Stimulated activated CD8-positive, alpha-beta memory T cell treated with anti-CD3 and anti-CD28 coated beads, Interleukin-15, amount 100 ng/mL, for 24 hours (primary cell): ENCODE measurements at regions not wholly inside any gene's neighbourhood (a gene's known extent, or its start where the extent isn't known, plus 50 kb on each side); places are given as distances from the start of the nearest gene placed in this dataset.

Source experiments
- DNase-seq: peaks from one replicate; pipeline ENCODE4 v3.0.0-alpha.2; 2020; ENCODE audit warnings: low read depth

- no peak for DNase-seq
Observed at GRCh38 chr5:74576941-74577456, 63.5 kb downstream of the ENC1 start.

GRCh38 chr5:74575741-74576538 lies 64.6 kb downstream of the ENC1 start:
- no peak for DNase-seq

GRCh38 chr5:74570250-74570649 lies 70.3 kb downstream of the ENC1 start:
- no peak for DNase-seq

- no peak for DNase-seq
Observed at GRCh38 chr5:74567411-74567995, 73.0 kb downstream of the ENC1 start.

- no peak for DNase-seq
Observed at GRCh38 chr5:74562122-74562521, 78.4 kb downstream of the ENC1 start.

GRCh38 chr5:74560245-74560644 lies 80.3 kb downstream of the ENC1 start:
- DNase-seq, result no peak

GRCh38 chr5:74556631-74557595 lies 83.6 kb downstream of the ENC1 start:
- no peak for DNase-seq

GRCh38 chr5:74556006-74556405 lies 84.5 kb downstream of the ENC1 start:
- no peak for DNase-seq

GRCh38 chr5:74552101-74552500 lies 88.4 kb downstream of the ENC1 start:
- DNase-seq, result no peak

GRCh38 chr5:74550927-74551326 lies 89.6 kb downstream of the ENC1 start:
- DNase-seq, result no peak

- no peak for DNase-seq
Observed at GRCh38 chr5:74549384-74549783, 91.1 kb downstream of the ENC1 start.

- no peak for DNase-seq
Observed at GRCh38 chr5:74546796-74547195, 93.7 kb downstream of the ENC1 start.

GRCh38 chr5:74544811-74545210 lies 95.7 kb downstream of the ENC1 start:
- no peak for DNase-seq

GRCh38 chr5:74543162-74543995 lies 97.1 kb downstream of the ENC1 start:
- DNase-seq, result no peak

- DNase-seq, result no peak
Observed at GRCh38 chr5:74542482-74542881, 98.0 kb downstream of the ENC1 start.

- DNase-seq, result no peak
Observed at GRCh38 chr5:74541381-74541781, 99.1 kb downstream of the ENC1 start.

GRCh38 chr5:74540622-74541021 lies 99.9 kb downstream of the ENC1 start:
- no peak for DNase-seq

- no peak for DNase-seq
Observed at GRCh38 chr5:74539986-74540385, 100.5 kb downstream of the ENC1 start.

GRCh38 chr5:74538206-74538661 lies 102.3 kb downstream of the ENC1 start:
- DNase-seq, result no peak

- no peak for DNase-seq
Observed at GRCh38 chr5:74536658-74537057, 103.9 kb downstream of the ENC1 start.

- no peak for DNase-seq
Observed at GRCh38 chr5:74535926-74536325, 104.6 kb downstream of the ENC1 start.
